ENCODE measurements at regions not wholly inside any gene's neighbourhood (a gene's known extent, or its start where the extent isn't known, plus 50 kb on each side); places are given as distances from the start of the nearest gene placed in this dataset.

GRCh38 chr9:19946441-19947109, 157.7 kb upstream of the SLC24A2 start:
- TF ChIP-seq POLR2A (IDR thresholded peaks at IDR 0.05; ENCODE audit: low read depth, low read length) (no peak), MAX (IDR thresholded peaks at IDR 0.05; ENCODE audit: insufficient read depth, insufficient read length) (no peak), CTCF (IDR thresholded peaks at IDR 0.05; ENCODE audit: extremely low read depth in 1 of 2, insufficient read depth in 1 of 2, low read depth in 1 of 2, low read length in 2 of 2) (peak; percentile 22 to 41), MYC (IDR thresholded peaks at IDR 0.05; ENCODE audit: low read depth, low read length) (no peak), FOS (IDR thresholded peaks at IDR 0.05; ENCODE audit: borderline replicate concordance, insufficient read depth, low read length) (no peak), POLR2AphosphoS5 (IDR thresholded peaks at IDR 0.05; ENCODE audit: insufficient read depth, low read depth, low read length) (no peak), EZH2 (IDR thresholded peaks at IDR 0.05; ENCODE audit: borderline replicate concordance, low read depth, low read length, severe bottlenecking) (no peak), JUN (IDR thresholded peaks at IDR 0.05; ENCODE audit: borderline replicate concordance, insufficient read depth, insufficient read length, low read depth) (no peak), GATA2 (IDR thresholded peaks at IDR 0.05; ENCODE audit: insufficient read depth, insufficient read length, low read depth, low read length) (no peak)

Data from endothelial cell of umbilical vein (primary cell).